B cell (primary cell): ENCODE measurements at regions not wholly inside any gene's neighbourhood (a gene's known extent, or its start where the extent isn't known, plus 50 kb on each side); places are given as distances from the start of the nearest gene placed in this dataset.

ENCODE experiments used
- ATAC-seq: fragments of 200-7000 bp; cut with Tn5 transposase; one replicate; pipeline ENCODE4 v1.10.0; 2021; ENCODE audit warnings: low read depth, mild to moderate bottlenecking, moderate number of reproducible peaks, moderate library complexity
- CTCF ChIA-PET: fragments of 350-600 bp; sonication (Branson Sonifier 250); formaldehyde crosslinking; loops from one replicate; lab custom pipeline; 2021; ENCODE audit warnings: antibody characterized with exemption, inconsistent platforms; lab: Charles Lee
- POLR2A ChIA-PET: fragments of 350-600 bp; sonication (Branson Sonifier 250); formaldehyde crosslinking; loops from one replicate; lab custom pipeline; 2021; ENCODE audit warnings: antibody characterized with exemption; lab: Charles Lee
- DNase-seq: peaks from one replicate; pipeline ENCODE4 v3.0.0; 2013
- H2AFZ ChIP-seq: 2 replicates; pipeline ENCODE4 v1.6.1; 2012; ENCODE audit warnings: mild to moderate bottlenecking, low read depth, low read length; ENCODE audit not compliant: insufficient read depth, poor library complexity, severe bottlenecking
- H3K27ac ChIP-seq, 2 donors: 1 replicate in 1 of 2; 2 replicates in 1 of 2; pipeline ENCODE4 v1.5.1; 2012 to 2013; ENCODE audit warnings: low read length in 2 of 2, mild to moderate bottlenecking in 2 of 2, moderate library complexity in 1 of 2
- H3K27me3 ChIP-seq, 4 experiments: fragments of 200-600 bp in 1 of 4; sonication (generic) in 1 of 4; replicated peaks in 1 of 4; 1 replicate in 2 of 4; 2 replicates in 2 of 4; pipeline versions ENCODE4 v1.6.1 to v1.7.0; 2013 to 2016; ENCODE audit warnings: low read length in 3 of 4, mild to moderate bottlenecking in 2 of 4, mixed read lengths in 1 of 4, moderate library complexity in 1 of 4; ENCODE audit not compliant: insufficient read depth in 4 of 4, control insufficient read depth in 3 of 4; ENCODE audit errors: control extremely low read depth in 1 of 4
- H3K36me3 ChIP-seq, 2 experiments: replicated peaks in 1 of 2; 1 replicate in 1 of 2; 2 replicates in 1 of 2; pipeline versions ENCODE4 v1.6.1 to v1.7.1; 2013; ENCODE audit warnings: low read length in 1 of 2; ENCODE audit not compliant: insufficient read depth in 2 of 2, control insufficient read depth in 1 of 2; ENCODE audit errors: control extremely low read depth in 1 of 2, extremely low read depth in 1 of 2
- H3K4me1 ChIP-seq, 2 donors: fragments of 200-600 bp in 1 of 2; sonication (generic) in 1 of 2; 1 replicate in 1 of 2; 2 replicates in 1 of 2; pipeline versions ENCODE4 v1.5.1 to v1.6.1; 2013 to 2017; ENCODE audit warnings: low read length in 2 of 2; ENCODE audit not compliant: control insufficient read depth in 2 of 2, insufficient read depth in 2 of 2
- H3K4me2 ChIP-seq: replicated peaks from 2 replicates; pipeline ENCODE3; 2012; ENCODE audit warnings: mild to moderate bottlenecking, low read depth, low read length; ENCODE audit not compliant: poor library complexity, severe bottlenecking
- H3K4me3 ChIP-seq, 5 experiments: fragments of 200-600 bp in 1 of 5; sonication (generic) in 1 of 5; 1 replicate in 3 of 5; 2 replicates in 2 of 5; pipeline versions ENCODE4 v1.5.1 to v1.7.0; 2011 to 2016; ENCODE audit warnings: low read length in 4 of 5, mild to moderate bottlenecking in 4 of 5, low read depth in 2 of 5, control low read depth in 1 of 5, moderate library complexity in 1 of 5; ENCODE audit not compliant: insufficient read depth in 1 of 5; ENCODE audit errors: control extremely low read depth in 1 of 5, extremely low read depth in 1 of 5
- H3K79me2 ChIP-seq: fragments of 200-600 bp; sonication (generic); one replicate; pipeline ENCODE4 v1.6.0; 2016; ENCODE audit warnings: low read length; ENCODE audit not compliant: control insufficient read depth, insufficient read depth
- H3K9ac ChIP-seq: fragments of 200-600 bp; sonication (generic); 2 replicates; pipeline ENCODE4 v1.6.1; 2017; ENCODE audit warnings: mild to moderate bottlenecking, low read length, moderate library complexity
- H3K9me3 ChIP-seq, 3 donors: one replicate each; pipeline versions ENCODE4 v1.6.1 to v1.7.1; 2013; ENCODE audit warnings: low read length in 2 of 3; ENCODE audit not compliant: control insufficient read depth in 2 of 3, insufficient read depth in 1 of 3; ENCODE audit errors: control extremely low read depth in 1 of 3
- H4K20me1 ChIP-seq: 2 replicates; pipeline ENCODE4 v1.6.0; 2012; ENCODE audit warnings: mild to moderate bottlenecking, low read length; ENCODE audit not compliant: insufficient read depth, control insufficient read depth, poor library complexity, severe bottlenecking
- H3K27ac Mint-ChIP-seq: one replicate; pipeline ENCODE4 v1.8.0; 2021; ENCODE audit warnings: mixed read lengths
- H3K27me3 Mint-ChIP-seq: one replicate; pipeline ENCODE4 v1.8.0; 2021; ENCODE audit warnings: mixed read lengths
- H3K4me1 Mint-ChIP-seq: one replicate; pipeline ENCODE4 v1.8.0; 2021; ENCODE audit warnings: mixed read lengths
- H3K4me3 Mint-ChIP-seq: one replicate; pipeline ENCODE4 v1.8.0; 2021; ENCODE audit warnings: mixed read lengths
- H3K9me3 Mint-ChIP-seq: one replicate; pipeline ENCODE4 v1.8.0; 2022; ENCODE audit warnings: mixed read lengths; ENCODE audit not compliant: insufficient read depth
- EZH2 ChIP-seq: IDR thresholded peaks from 2 replicates; pipeline ENCODE4 v1.6.1; 2012; ENCODE audit warnings: borderline replicate concordance, low read depth, mild to moderate bottlenecking, moderate library complexity, low read length; ENCODE audit not compliant: insufficient read depth, poor library complexity, severe bottlenecking
- WGBS: methylation state at CpG from one replicate; pipeline ENCODE4 v1.1.5; 2013; ENCODE audit warnings: missing lambda C conversion rate; ENCODE audit not compliant: insufficient coverage; 5-methylcytosine and 5-hydroxymethylcytosine counted together
- intact Hi-C: fragments of 100-400 bp; cut with micrococcal nuclease; formaldehyde crosslinking; loops from one replicate; pipeline ENCODE4 v1.10.0; 2022
- TF ChIP-seq, protein P1 (sequence below): fragments of 200-600 bp; IDR thresholded peaks from one replicate; pipeline ENCODE4 v1.8.0; 2022; ENCODE audit warnings: antibody characterized with exemption, mild to moderate bottlenecking

DNA sequence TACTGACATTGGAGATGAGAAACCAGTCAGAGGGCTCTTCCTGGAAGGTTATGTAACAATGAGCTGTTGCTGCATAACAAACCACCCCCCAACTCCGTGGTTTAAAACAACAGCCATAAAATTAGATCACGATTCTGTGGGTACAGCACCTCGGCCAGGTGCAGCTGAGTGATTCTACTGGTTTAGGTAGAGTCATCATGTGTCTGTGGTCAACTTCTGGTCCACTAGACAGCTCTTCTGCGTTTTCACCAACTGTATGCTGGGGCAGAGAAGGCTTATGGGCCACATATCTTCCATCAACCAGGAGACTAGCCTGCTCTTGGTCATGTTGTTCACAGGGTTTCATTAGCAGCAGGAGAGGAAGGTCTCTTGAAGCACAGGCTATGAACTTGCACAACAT is 585.5 kb downstream of the KCTD12 start:
- no peaks in the 10 kb centered on the region for H3K4me1 ChIP-seq
- no peaks in the 10 kb centered on the region for H4K20me1 ChIP-seq
- no peaks in the 10 kb centered on the region for H3K36me3 ChIP-seq
- POLR2A ChIA-PET: no interaction called here
- Mint-ChIP-seq H3K27ac (no peak overlapping the region), H3K27me3 (no peaks in the 10 kb centered on the region), H3K4me1 (no peaks in the 10 kb centered on the region), H3K4me3 (no peak overlapping the region), H3K9me3 (peaks cover 2% of the 10 kb centered on the region)
- H3K4me3 ChIP-seq: no peak overlapping the region
- no peaks in the 10 kb centered on the region for H3K79me2 ChIP-seq
- no peak overlapping the region for H3K9ac ChIP-seq
- no peak for DNase-seq
- ATAC-seq: no peak
- CTCF ChIA-PET: no interaction called here
- no peak overlapping the region for H3K4me2 ChIP-seq
- TF ChIP-seq, protein P1, sequence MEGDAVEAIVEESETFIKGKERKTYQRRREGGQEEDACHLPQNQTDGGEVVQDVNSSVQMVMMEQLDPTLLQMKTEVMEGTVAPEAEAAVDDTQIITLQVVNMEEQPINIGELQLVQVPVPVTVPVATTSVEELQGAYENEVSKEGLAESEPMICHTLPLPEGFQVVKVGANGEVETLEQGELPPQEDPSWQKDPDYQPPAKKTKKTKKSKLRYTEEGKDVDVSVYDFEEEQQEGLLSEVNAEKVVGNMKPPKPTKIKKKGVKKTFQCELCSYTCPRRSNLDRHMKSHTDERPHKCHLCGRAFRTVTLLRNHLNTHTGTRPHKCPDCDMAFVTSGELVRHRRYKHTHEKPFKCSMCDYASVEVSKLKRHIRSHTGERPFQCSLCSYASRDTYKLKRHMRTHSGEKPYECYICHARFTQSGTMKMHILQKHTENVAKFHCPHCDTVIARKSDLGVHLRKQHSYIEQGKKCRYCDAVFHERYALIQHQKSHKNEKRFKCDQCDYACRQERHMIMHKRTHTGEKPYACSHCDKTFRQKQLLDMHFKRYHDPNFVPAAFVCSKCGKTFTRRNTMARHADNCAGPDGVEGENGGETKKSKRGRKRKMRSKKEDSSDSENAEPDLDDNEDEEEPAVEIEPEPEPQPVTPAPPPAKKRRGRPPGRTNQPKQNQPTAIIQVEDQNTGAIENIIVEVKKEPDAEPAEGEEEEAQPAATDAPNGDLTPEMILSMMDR: no peak
- no peak for TF ChIP-seq EZH2
- intact Hi-C loops: no loop called here
- no peaks in the 10 kb centered on the region for H3K27me3 ChIP-seq
- no peak overlapping the region for H3K27ac ChIP-seq
- WGBS: 68% methylated on average over 3 of the region's 4 CpGs
- no peak overlapping the region for H2AFZ ChIP-seq
- no peaks in the 10 kb centered on the region for H3K9me3 ChIP-seq

DNA sequence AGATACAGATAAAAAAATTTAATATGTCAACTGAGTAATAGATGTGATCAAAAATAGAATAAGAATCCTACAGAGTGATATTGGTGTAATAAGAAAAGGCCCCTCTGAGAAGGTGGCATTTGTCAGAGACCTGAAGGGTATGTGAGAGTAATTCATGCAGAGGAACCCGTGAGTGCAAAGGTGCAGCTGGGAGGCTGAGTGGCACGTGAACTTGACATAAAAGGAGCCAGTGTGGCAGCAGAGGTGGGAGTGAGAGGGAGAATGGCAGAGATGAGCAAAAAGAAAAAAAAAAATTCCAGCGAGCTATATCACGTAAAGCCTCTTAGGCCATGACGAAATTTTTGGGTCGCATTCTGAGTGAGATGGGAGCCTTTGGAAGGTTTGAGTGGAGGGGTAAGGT is 588.9 kb downstream of the KCTD12 start:
- POLR2A ChIA-PET: no interaction called here

More for the DNA sequence above, 588.9 kb downstream of the KCTD12 start:
- Mint-ChIP-seq H3K27me3 (no peaks in the 10 kb centered on the region), H3K4me1 (no peaks in the 10 kb centered on the region), H3K27ac (no peak overlapping the region), H3K4me3 (no peak overlapping the region), H3K9me3 (peaks cover 2% of the 10 kb centered on the region)
- 91% methylated on average over 6 of the region's 6 CpGs for WGBS
- H3K27ac ChIP-seq: no peak overlapping the region
- DNase-seq: no peak
- no peaks in the 10 kb centered on the region for H3K36me3 ChIP-seq
- peaks cover 0 to 5% (median 0%) of the 10 kb centered on the region in 3 donors for H3K9me3 ChIP-seq
- intact Hi-C loops: no loop called here
- H3K27me3 ChIP-seq: no peaks in the 10 kb centered on the region
- H3K4me3 ChIP-seq: no peak overlapping the region
- no peak for ATAC-seq
- H3K9ac ChIP-seq: no peak overlapping the region
- H3K4me2 ChIP-seq: no peak overlapping the region
- CTCF ChIA-PET: no interaction called here
- no peaks in the 10 kb centered on the region for H3K79me2 ChIP-seq
- H4K20me1 ChIP-seq: no peaks in the 10 kb centered on the region
- H3K4me1 ChIP-seq: no peaks in the 10 kb centered on the region
- TF ChIP-seq EZH2: no peak
- TF ChIP-seq, protein P1: no peak
- H2AFZ ChIP-seq: no peak overlapping the region
